GM12865 (cell line): ENCODE measurements at regions not wholly inside any gene's neighbourhood (a gene's known extent, or its start where the extent isn't known, plus 50 kb on each side); places are given as distances from the start of the nearest gene placed in this dataset.

Experiments used
- DNase-seq: peaks from one replicate; pipeline ENCODE4 v3.0.0; 2010; ENCODE audit warnings: low read depth
- H3K4me3 ChIP-seq: 2 replicates; pipeline ENCODE4 v1.5.1; 2011; ENCODE audit warnings: mild to moderate bottlenecking, low read depth, low read length, control low read depth
- CTCF ChIP-seq: IDR thresholded peaks from 2 replicates; pipeline ENCODE4 v1.5.1; 2011; ENCODE audit warnings: low read length, control low read depth, low read depth, inconsistent platforms; ENCODE audit not compliant: insufficient read depth; ENCODE audit errors: missing control alignments

DNA sequence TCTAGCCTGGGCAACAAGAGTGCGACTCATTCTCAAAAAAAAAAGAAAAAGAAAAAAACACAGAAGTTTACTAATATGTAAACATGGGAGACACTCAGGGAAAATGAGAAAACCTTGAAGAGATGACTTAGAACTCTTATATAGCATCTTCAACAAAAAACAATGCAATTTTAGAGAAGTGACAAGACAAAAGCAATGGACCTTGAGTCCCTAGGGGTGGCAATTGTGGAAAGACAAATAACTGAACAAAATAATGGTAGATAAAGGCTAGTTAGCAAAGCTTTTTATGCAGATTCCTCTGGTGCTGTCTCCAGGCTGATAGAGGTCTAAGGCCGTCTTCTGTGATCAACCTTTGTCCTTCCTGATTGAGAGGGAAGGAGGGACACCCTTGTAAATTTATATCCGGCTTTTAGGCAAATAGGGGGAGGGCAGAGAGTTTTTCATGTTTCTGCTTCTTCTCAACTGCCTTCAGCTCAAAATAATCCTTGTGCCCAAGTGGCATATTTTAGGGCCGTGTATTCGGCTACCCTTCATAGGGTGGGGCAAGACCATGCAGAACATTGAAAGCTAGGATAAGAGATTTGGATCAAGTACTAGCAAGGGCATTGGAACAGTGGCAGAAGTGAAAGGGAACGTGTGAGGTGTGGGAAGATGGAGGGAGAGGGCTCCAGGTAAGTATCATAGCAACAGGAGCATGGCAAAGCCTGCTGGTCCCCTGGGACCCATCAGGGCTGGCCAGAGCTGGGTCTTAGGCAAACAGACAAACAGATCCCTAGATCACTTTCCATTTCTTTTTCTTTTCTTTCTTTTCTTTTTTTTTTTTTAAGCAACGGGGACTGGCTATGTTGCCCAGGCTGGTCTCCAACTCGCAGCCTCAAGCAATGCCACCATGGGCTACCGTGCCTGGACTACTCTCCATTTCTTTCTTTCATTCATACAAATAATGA, 95.0 kb upstream of the CALM2 start:
- no peak for TF ChIP-seq CTCF
- DNase-seq: peak; percentile 23
- no peak overlapping the region for H3K4me3 ChIP-seq

DNA sequence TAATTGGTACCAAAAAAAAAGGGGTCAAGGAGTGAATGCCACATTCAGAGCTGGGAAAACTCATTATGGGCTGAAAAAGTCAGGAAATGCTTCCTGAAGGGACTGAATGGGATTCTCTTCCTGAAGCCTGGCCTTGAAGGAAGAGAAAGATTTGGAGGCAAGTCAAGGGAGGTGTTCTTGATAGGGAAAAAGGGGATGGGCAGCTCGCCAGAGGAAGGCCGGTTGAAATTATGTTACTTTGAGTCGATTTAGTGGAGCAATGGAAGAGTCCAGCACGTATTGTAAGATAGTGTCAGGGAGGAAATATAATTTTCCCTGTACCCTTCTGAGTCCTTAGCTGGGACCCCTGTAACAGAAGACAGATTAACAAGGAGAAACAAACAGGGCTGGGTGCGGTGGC, 94.1 kb upstream of the CALM2 start:
- TF ChIP-seq CTCF: no peak
- no peak for DNase-seq
- H3K4me3 ChIP-seq: no peak overlapping the region

GRCh38 chr2:47269316-47270232, 93.3 kb upstream of the CALM2 start:
- TF ChIP-seq CTCF: no peak
- DNase-seq: no peak
- no peak overlapping the region for H3K4me3 ChIP-seq

GRCh38 chr2:47267711-47268086, 91.4 kb upstream of the CALM2 start:
- no peak for DNase-seq
- H3K4me3 ChIP-seq: no peak overlapping the region
- TF ChIP-seq CTCF: no peak

DNA sequence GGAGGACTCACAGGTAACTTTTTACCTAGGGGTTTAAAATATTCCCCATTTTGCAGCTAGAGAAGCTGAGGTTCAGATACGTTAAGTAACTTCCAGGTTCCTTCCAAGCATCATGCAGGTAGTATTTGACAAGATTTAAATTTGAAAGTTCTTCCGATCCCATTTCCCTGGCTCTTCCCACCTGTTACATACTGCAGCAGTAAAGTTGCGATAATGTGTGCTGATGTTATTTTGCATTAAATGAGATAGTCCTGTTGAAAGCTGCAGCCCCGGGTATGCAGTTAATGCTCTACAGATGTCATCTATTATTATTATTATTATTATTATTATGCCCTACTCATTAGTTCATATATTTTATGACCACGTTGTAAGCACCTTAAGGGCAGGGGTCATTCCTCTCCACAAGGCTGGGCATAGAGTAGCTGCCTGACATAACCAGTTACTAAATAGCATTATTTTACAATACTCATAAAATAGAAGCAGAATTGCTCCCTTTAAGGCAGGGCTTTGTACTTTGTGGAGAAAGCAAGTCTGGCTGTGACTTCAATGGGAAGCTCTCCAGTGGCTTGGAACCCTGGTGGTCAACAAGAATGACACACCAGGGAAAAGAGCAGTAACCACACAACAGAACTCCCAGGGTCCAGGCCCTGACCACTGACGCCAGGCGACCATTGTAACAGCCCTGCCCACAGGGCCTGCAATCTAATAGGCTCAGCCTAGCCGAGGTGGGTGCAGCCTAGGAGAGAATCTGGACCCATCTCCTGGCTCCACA, 90.8 kb upstream of the CALM2 start:
- no peak for DNase-seq
- TF ChIP-seq CTCF: no peak
- no peak overlapping the region for H3K4me3 ChIP-seq

DNA sequence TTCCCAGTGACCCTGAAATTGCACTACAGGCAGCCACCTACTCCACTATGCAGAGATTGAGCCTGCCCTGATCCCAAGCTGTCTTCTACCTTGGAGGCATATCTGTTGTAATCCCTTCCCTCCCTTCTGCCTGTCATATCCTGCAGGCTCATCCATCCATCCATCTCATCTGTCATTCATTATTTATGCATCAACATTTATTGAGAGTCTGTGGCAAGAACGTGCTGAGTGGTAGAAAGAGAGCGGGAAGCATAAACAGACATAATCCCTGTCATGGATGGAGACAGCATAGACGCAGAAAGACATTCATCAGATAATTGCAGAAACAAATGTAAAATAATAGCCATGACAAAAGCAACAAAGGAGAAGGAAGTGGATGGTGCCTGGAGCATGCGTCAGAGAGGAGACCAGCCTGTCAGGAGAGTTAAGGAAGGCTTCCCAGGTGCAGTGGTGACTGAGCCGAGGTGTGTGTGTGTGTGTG, 89.5 kb upstream of the CALM2 start:
- no peak for DNase-seq
- no peak for TF ChIP-seq CTCF
- H3K4me3 ChIP-seq: no peak overlapping the region
